ENCODE measurements at regions not wholly inside any gene's neighbourhood (a gene's known extent, or its start where the extent isn't known, plus 50 kb on each side); places are given as distances from the start of the nearest gene placed in this dataset.

GRCh38 chr16:85498607-85499006, 114.5 kb upstream of the GSE1 start:
- Histone ChIP-seq H3K18ac (ENCODE audit: low read length) (no peak overlapping the region), H3K9me3 (ENCODE audit: insufficient read depth, low read depth, low read length) (no peaks in the 10 kb centered on the region), H4K91ac (ENCODE audit: low read depth, low read length) (no peak overlapping the region), H4K12ac (ENCODE audit: low read depth, low read length) (no peak overlapping the region), H2AFZ (ENCODE audit: insufficient read depth, low read length, poor library complexity) (no peak overlapping the region), H3K14ac (ENCODE audit: low read length) (no peak overlapping the region), H3K27me3 (ENCODE audit: insufficient read depth, low read length) (no peaks in the 10 kb centered on the region), H3K36me3 (ENCODE audit: control insufficient read depth in 1 of 2, insufficient read depth in 2 of 2, low read length in 2 of 2) (no peaks in the 10 kb centered on the region), H3K79me2 (ENCODE audit: control insufficient read depth, insufficient read depth, low read length, poor library complexity) (no peaks in the 10 kb centered on the region), H3K27ac (ENCODE audit: low read depth, low read length) (no peak overlapping the region), H3K9ac (ENCODE audit: low read length) (no peak overlapping the region), H2BK12ac (ENCODE audit: low read length) (no peak overlapping the region), H3K4me2 (ENCODE audit: low read length) (no peak overlapping the region), H2BK5ac (ENCODE audit: low read depth, low read length, poor library complexity) (no peak overlapping the region), H3K4ac (ENCODE audit: low read depth, low read length) (no peak overlapping the region), H4K8ac (ENCODE audit: low read depth, low read length) (no peak overlapping the region), H3K4me1 (ENCODE audit: control insufficient read depth in 1 of 2, insufficient read depth in 2 of 2, low read length in 2 of 2) (no peaks in the 10 kb centered on the region), H3K4me3 (ENCODE audit: low read depth, low read length) (no peak overlapping the region), H3K79me1 (ENCODE audit: low read length) (peaks cover 3% of the 10 kb centered on the region), H3K23ac (ENCODE audit: low read length) (no peak overlapping the region), H2AK5ac (ENCODE audit: low read length) (no peak overlapping the region), H2BK120ac (ENCODE audit: insufficient read depth, low read length, poor library complexity) (no peak overlapping the region)
- no CpG with 5 or more reads among the region's 8 CpGs for WGBS (ENCODE audit: extremely low coverage, insufficient coverage, insufficient read length)
- no peak for DNase-seq

- peaks cover 3% of the 10 kb centered on the region for H3K79me1 ChIP-seq (ENCODE audit: low read length)
- no peak overlapping the region for H4K91ac ChIP-seq (ENCODE audit: low read depth, low read length)
- H2BK5ac ChIP-seq (ENCODE audit: low read depth, low read length, poor library complexity): no peak overlapping the region
- H3K9me3 ChIP-seq (ENCODE audit: insufficient read depth, low read depth, low read length): no peaks in the 10 kb centered on the region
- H4K12ac ChIP-seq (ENCODE audit: low read depth, low read length): no peak overlapping the region
- DNase-seq: no peak
- H3K23ac ChIP-seq (ENCODE audit: low read length): no peak overlapping the region
- no peak overlapping the region for H2BK12ac ChIP-seq (ENCODE audit: low read length)
- no CpG with 5 or more reads among the region's 12 CpGs for WGBS (ENCODE audit: extremely low coverage, insufficient coverage, insufficient read length)
- no peak overlapping the region for H3K9ac ChIP-seq (ENCODE audit: low read length)
- no peaks in the 10 kb centered on the region for H3K27me3 ChIP-seq (ENCODE audit: insufficient read depth, low read length)
- H3K27ac ChIP-seq (ENCODE audit: low read depth, low read length): no peak overlapping the region
- no peak overlapping the region for H2AFZ ChIP-seq (ENCODE audit: insufficient read depth, low read length, poor library complexity)
- H2BK120ac ChIP-seq (ENCODE audit: insufficient read depth, low read length, poor library complexity): no peak overlapping the region
- no peaks in the 10 kb centered on the region for H3K36me3 ChIP-seq (ENCODE audit: control insufficient read depth in 1 of 2, insufficient read depth in 2 of 2, low read length in 2 of 2)
- no peak overlapping the region for H3K4me3 ChIP-seq (ENCODE audit: low read depth, low read length)
- no peaks in the 10 kb centered on the region for H3K4me1 ChIP-seq (ENCODE audit: control insufficient read depth in 1 of 2, insufficient read depth in 2 of 2, low read length in 2 of 2)
- no peaks in the 10 kb centered on the region for H3K79me2 ChIP-seq (ENCODE audit: control insufficient read depth, insufficient read depth, low read length, poor library complexity)
- H3K4me2 ChIP-seq (ENCODE audit: low read length): no peak overlapping the region
- H4K8ac ChIP-seq (ENCODE audit: low read depth, low read length): no peak overlapping the region
- no peak overlapping the region for H2AK5ac ChIP-seq (ENCODE audit: low read length)
- H3K14ac ChIP-seq (ENCODE audit: low read length): no peak overlapping the region
- H3K4ac ChIP-seq (ENCODE audit: low read depth, low read length): no peak overlapping the region
- no peak overlapping the region for H3K18ac ChIP-seq (ENCODE audit: low read length)
Observed at GRCh38 chr16:85500220-85500619, 112.9 kb upstream of the GSE1 start.

GRCh38 chr16:85501900-85502299, 111.2 kb upstream of the GSE1 start:
- Histone ChIP-seq H3K14ac (ENCODE audit: low read length) (no peak overlapping the region), H3K27me3 (ENCODE audit: insufficient read depth, low read length) (no peaks in the 10 kb centered on the region), H3K79me2 (ENCODE audit: control insufficient read depth, insufficient read depth, low read length, poor library complexity) (no peaks in the 10 kb centered on the region), H2AK5ac (ENCODE audit: low read length) (no peak overlapping the region), H4K12ac (ENCODE audit: low read depth, low read length) (no peak overlapping the region), H3K9ac (ENCODE audit: low read length) (peak overlapping the region; percentile 29), H3K4ac (ENCODE audit: low read depth, low read length) (no peak overlapping the region), H3K9me3 (ENCODE audit: insufficient read depth, low read depth, low read length) (no peaks in the 10 kb centered on the region), H4K91ac (ENCODE audit: low read depth, low read length) (no peak overlapping the region), H3K27ac (ENCODE audit: low read depth, low read length) (no peak overlapping the region), H4K8ac (ENCODE audit: low read depth, low read length) (no peak overlapping the region), H3K36me3 (ENCODE audit: control insufficient read depth in 1 of 2, insufficient read depth in 2 of 2, low read length in 2 of 2) (no peaks in the 10 kb centered on the region), H3K4me1 (ENCODE audit: control insufficient read depth in 1 of 2, insufficient read depth in 2 of 2, low read length in 2 of 2) (no peaks in the 10 kb centered on the region), H3K4me3 (ENCODE audit: low read depth, low read length) (no peak overlapping the region), H3K4me2 (ENCODE audit: low read length) (no peak overlapping the region), H2BK12ac (ENCODE audit: low read length) (peak overlapping the region; percentile 12), H3K79me1 (ENCODE audit: low read length) (peaks cover 3% of the 10 kb centered on the region), H3K18ac (ENCODE audit: low read length) (no peak overlapping the region), H2BK5ac (ENCODE audit: low read depth, low read length, poor library complexity) (no peak overlapping the region), H3K23ac (ENCODE audit: low read length) (no peak overlapping the region), H2BK120ac (ENCODE audit: insufficient read depth, low read length, poor library complexity) (no peak overlapping the region), H2AFZ (ENCODE audit: insufficient read depth, low read length, poor library complexity) (no peak overlapping the region)
- DNase-seq: no peak
- no CpG with 5 or more reads among the region's 11 CpGs for WGBS (ENCODE audit: extremely low coverage, insufficient coverage, insufficient read length)

- DNase-seq: no peak
- Histone ChIP-seq H3K79me1 (ENCODE audit: low read length) (peaks cover 3% of the 10 kb centered on the region), H3K9me3 (ENCODE audit: insufficient read depth, low read depth, low read length) (no peaks in the 10 kb centered on the region), H3K4me1 (ENCODE audit: control insufficient read depth in 1 of 2, insufficient read depth in 2 of 2, low read length in 2 of 2) (no peaks in the 10 kb centered on the region), H3K79me2 (ENCODE audit: control insufficient read depth, insufficient read depth, low read length, poor library complexity) (no peaks in the 10 kb centered on the region), H4K91ac (ENCODE audit: low read depth, low read length) (no peak overlapping the region), H2BK12ac (ENCODE audit: low read length) (peak overlapping the region; percentile 12), H2BK120ac (ENCODE audit: insufficient read depth, low read length, poor library complexity) (no peak overlapping the region), H2AFZ (ENCODE audit: insufficient read depth, low read length, poor library complexity) (no peak overlapping the region), H3K4me2 (ENCODE audit: low read length) (no peak overlapping the region), H3K14ac (ENCODE audit: low read length) (no peak overlapping the region), H2AK5ac (ENCODE audit: low read length) (no peak overlapping the region), H3K18ac (ENCODE audit: low read length) (no peak overlapping the region), H3K9ac (ENCODE audit: low read length) (no peak overlapping the region), H3K27ac (ENCODE audit: low read depth, low read length) (no peak overlapping the region), H3K4ac (ENCODE audit: low read depth, low read length) (no peak overlapping the region), H4K8ac (ENCODE audit: low read depth, low read length) (no peak overlapping the region), H3K36me3 (ENCODE audit: control insufficient read depth in 1 of 2, insufficient read depth in 2 of 2, low read length in 2 of 2) (no peaks in the 10 kb centered on the region), H4K12ac (ENCODE audit: low read depth, low read length) (no peak overlapping the region), H2BK5ac (ENCODE audit: low read depth, low read length, poor library complexity) (no peak overlapping the region), H3K23ac (ENCODE audit: low read length) (no peak overlapping the region), H3K27me3 (ENCODE audit: insufficient read depth, low read length) (no peaks in the 10 kb centered on the region), H3K4me3 (ENCODE audit: low read depth, low read length) (no peak overlapping the region)
- WGBS (ENCODE audit: extremely low coverage, insufficient coverage, insufficient read length): no CpG with 5 or more reads among the region's 11 CpGs
Observed at GRCh38 chr16:85502357-85502756, 110.8 kb upstream of the GSE1 start.

Data from trophoblast cell (in vitro differentiated cells and primary cell).